Neuronal stem cell (in vitro differentiated cells): ENCODE measurements at regions not wholly inside any gene's neighbourhood (a gene's known extent, or its start where the extent isn't known, plus 50 kb on each side); places are given as distances from the start of the nearest gene placed in this dataset.

ENCODE experiments used
- DNase-seq: peaks from one replicate; pipeline ENCODE4 v3.0.0-alpha.2; 2013; ENCODE audit warnings: low spot score
- H2AFZ ChIP-seq: one replicate; pipeline ENCODE4 v1.6.1; 2013; ENCODE audit warnings: mild to moderate bottlenecking, low read length, inconsistent platforms
- H2AK5ac ChIP-seq: 2 replicates; pipeline ENCODE4 v1.6.1; 2013; ENCODE audit warnings: low read depth, mild to moderate bottlenecking, inconsistent platforms, low read length, moderate library complexity, mixed read lengths
- H2BK120ac ChIP-seq: 2 replicates; pipeline ENCODE4 v1.6.1; 2013; ENCODE audit warnings: low read depth, mild to moderate bottlenecking, inconsistent platforms, low read length, moderate library complexity, mixed read lengths
- H2BK12ac ChIP-seq: one replicate; pipeline ENCODE4 v1.6.1; 2013; ENCODE audit warnings: low read length, inconsistent platforms
- H2BK15ac ChIP-seq: 2 replicates; pipeline ENCODE4 v1.6.1; 2013; ENCODE audit warnings: mild to moderate bottlenecking, low read length, inconsistent platforms, mixed read lengths
- H2BK5ac ChIP-seq: one replicate; pipeline ENCODE4 v1.6.1; 2013; ENCODE audit warnings: inconsistent platforms, mild to moderate bottlenecking, low read length, moderate library complexity
- H3K14ac ChIP-seq: one replicate; pipeline ENCODE4 v1.6.1; 2013; ENCODE audit warnings: low read length, inconsistent platforms
- H3K18ac ChIP-seq: 2 replicates; pipeline ENCODE4 v1.6.1; 2013; ENCODE audit warnings: low read length, inconsistent platforms
- H3K23ac ChIP-seq: 2 replicates; pipeline ENCODE4 v1.6.1; 2013; ENCODE audit warnings: low read depth, mild to moderate bottlenecking, mixed read lengths, low read length, inconsistent platforms; ENCODE audit not compliant: poor library complexity
- H3K27ac ChIP-seq: replicated peaks from 3 replicates; pipeline ENCODE4 v1.5.1; 2013; ENCODE audit warnings: low read length, inconsistent platforms
- H3K27me3 ChIP-seq, 3 experiments: 2 replicates each; pipeline ENCODE4 v1.6.1; 2013; ENCODE audit warnings: low read length in 3 of 3, mild to moderate bottlenecking in 2 of 3, inconsistent platforms in 1 of 3, low read depth in 1 of 3, mixed read lengths in 1 of 3, moderate library complexity in 1 of 3; ENCODE audit not compliant: control insufficient read depth in 3 of 3, insufficient read depth in 3 of 3
- H3K36me3 ChIP-seq, 2 donors: replicated peaks in 1 of 2; 2 replicates each; pipeline ENCODE4 v1.6.1; 2013; ENCODE audit warnings: low read length in 2 of 2; ENCODE audit not compliant: control insufficient read depth in 2 of 2, insufficient read depth in 2 of 2
- H3K4ac ChIP-seq: 2 replicates; pipeline ENCODE4 v1.6.1; 2013; ENCODE audit warnings: inconsistent platforms, mild to moderate bottlenecking, low read length, moderate library complexity
- H3K4me1 ChIP-seq, 2 donors: 1 replicate in 1 of 2; 2 replicates in 1 of 2; pipeline ENCODE4 v1.6.1; 2013; ENCODE audit warnings: low read length in 2 of 2, low read depth in 1 of 2; ENCODE audit not compliant: control insufficient read depth in 2 of 2, insufficient read depth in 1 of 2
- H3K4me2 ChIP-seq: one replicate; pipeline ENCODE4 v1.6.1; 2013; ENCODE audit warnings: mild to moderate bottlenecking, low read length, inconsistent platforms; ENCODE audit not compliant: insufficient read depth, poor library complexity, severe bottlenecking
- H3K4me3 ChIP-seq, 2 donors: 2 replicates each; pipeline ENCODE4 v1.5.1; 2013; ENCODE audit warnings: low read length in 2 of 2, mild to moderate bottlenecking in 2 of 2, inconsistent platforms in 1 of 2, moderate library complexity in 1 of 2
- H3K79me1 ChIP-seq: one replicate; pipeline ENCODE4 v1.6.1; 2013; ENCODE audit warnings: low read depth, mild to moderate bottlenecking, inconsistent platforms, low read length, moderate library complexity
- H3K9ac ChIP-seq: one replicate; pipeline ENCODE4 v1.6.1; 2013; ENCODE audit warnings: mild to moderate bottlenecking, low read depth, low read length, inconsistent platforms; ENCODE audit not compliant: poor library complexity
- H3K9me3 ChIP-seq, 2 donors: replicated peaks in 1 of 2; 2 replicates each; pipeline versions ENCODE3 to v1.6.1; 2013; ENCODE audit warnings: low read length in 2 of 2, mild to moderate bottlenecking in 2 of 2, inconsistent platforms in 1 of 2, low read depth in 1 of 2, mixed read lengths in 1 of 2, moderate library complexity in 1 of 2; ENCODE audit not compliant: control insufficient read depth in 2 of 2, insufficient read depth in 1 of 2
- H4K8ac ChIP-seq: one replicate; pipeline ENCODE4 v1.6.1; 2013; ENCODE audit warnings: low read depth, mild to moderate bottlenecking, inconsistent platforms, low read length, moderate library complexity
- H4K91ac ChIP-seq: one replicate; pipeline ENCODE4 v1.6.1; 2013; ENCODE audit warnings: low read length, low read depth, mild to moderate bottlenecking, inconsistent platforms; ENCODE audit not compliant: poor library complexity
- WGBS, 2 donors: extraction: QIAGEN DNeasy Blood & Tissue Kit; methylation state at CpG; one replicate each; pipeline ENCODE4 v1.1.7; 2013; ENCODE audit warnings: missing lambda C conversion rate in 2 of 2, mixed read lengths in 1 of 2; ENCODE audit not compliant: insufficient read length in 2 of 2, insufficient replicate concordance in 1 of 2; ENCODE audit errors: extremely low coverage in 2 of 2; 5-methylcytosine and 5-hydroxymethylcytosine counted together

DNA sequence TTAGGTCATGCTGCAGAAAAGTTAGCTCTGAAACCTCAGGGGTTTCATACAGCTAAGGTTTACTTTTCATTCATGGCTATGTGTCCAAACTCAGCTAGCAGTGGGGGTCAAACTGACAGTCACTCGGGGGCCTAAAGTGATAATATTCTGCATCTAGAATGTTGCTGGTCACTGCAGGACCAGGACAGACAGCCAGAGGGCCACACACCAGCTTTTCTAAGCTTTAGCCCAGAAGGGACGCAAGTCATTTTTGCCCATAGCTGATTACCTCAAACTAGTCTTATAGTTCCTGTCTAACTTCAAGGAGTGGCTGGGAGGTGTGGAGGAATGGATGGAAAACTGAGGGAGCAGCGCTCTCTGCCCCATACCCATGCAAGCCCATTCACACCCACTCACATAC is 163.0 kb upstream of the NLRP1 start:
- no peaks in the 10 kb centered on the region for H3K36me3 ChIP-seq
- H3K4me2 ChIP-seq: no peak overlapping the region
- H4K91ac ChIP-seq: no peak overlapping the region
- H3K9me3 ChIP-seq: no peaks in the 10 kb centered on the region
- H3K4me1 ChIP-seq: no peaks in the 10 kb centered on the region
- no peak overlapping the region for H3K4ac ChIP-seq
- no peaks in the 10 kb centered on the region for H3K79me1 ChIP-seq
- peak overlapping the region; percentile 44 for H3K14ac ChIP-seq
- no peak overlapping the region for H2BK120ac ChIP-seq
- no peak overlapping the region for H3K23ac ChIP-seq
- no peak overlapping the region for H3K27ac ChIP-seq
- H2BK12ac ChIP-seq: no peak overlapping the region
- no peak overlapping the region for H2BK5ac ChIP-seq
- no peak overlapping the region for H2BK15ac ChIP-seq
- no peak overlapping the region for H3K4me3 ChIP-seq
- H4K8ac ChIP-seq: no peak overlapping the region
- no peak for DNase-seq
- H2AK5ac ChIP-seq: no peak overlapping the region
- no peak overlapping the region for H3K18ac ChIP-seq
- WGBS, 2 donors: no CpG with 5 or more reads among the region's 3 CpGs
- no peak overlapping the region for H3K9ac ChIP-seq
- H2AFZ ChIP-seq: no peak overlapping the region
- peaks cover 0 to 5% (median 0%) of the 10 kb centered on the region in 3 experiments for H3K27me3 ChIP-seq

DNA sequence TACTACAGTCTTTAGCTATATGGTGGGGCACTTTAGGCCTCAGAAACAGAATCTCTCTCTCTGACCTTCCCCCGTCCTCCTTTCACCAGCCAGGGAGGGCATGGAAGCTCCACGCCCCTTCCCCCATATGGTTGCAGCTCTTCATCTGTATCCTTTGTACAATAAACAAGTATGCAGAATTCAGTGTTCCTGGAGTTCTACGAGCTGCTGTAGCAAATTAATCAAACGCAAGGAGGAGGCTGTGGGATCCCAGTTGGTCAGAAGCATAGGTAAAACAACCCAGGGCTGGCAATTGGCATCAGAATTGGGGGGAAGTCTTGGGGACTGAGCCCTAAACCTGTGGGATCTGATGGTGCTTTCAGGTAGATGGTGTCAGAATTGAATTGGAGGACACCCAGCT is 163.7 kb upstream of the NLRP1 start:
- H3K4me3 ChIP-seq: no peak overlapping the region
- no peak overlapping the region for H3K4ac ChIP-seq
- H3K27me3 ChIP-seq: peaks cover 0 to 3% (median 0%) of the 10 kb centered on the region in 3 experiments
- DNase-seq: no peak
- no peak overlapping the region for H3K4me2 ChIP-seq
- H3K79me1 ChIP-seq: no peaks in the 10 kb centered on the region
- peak overlapping the region; percentile 17 for H3K18ac ChIP-seq
- no peak overlapping the region for H2BK120ac ChIP-seq
- H2AFZ ChIP-seq: no peak overlapping the region
- no peak overlapping the region for H3K14ac ChIP-seq
- no peak overlapping the region for H2AK5ac ChIP-seq
- no peak overlapping the region for H2BK15ac ChIP-seq
- no peak overlapping the region for H3K9ac ChIP-seq
- no CpG with 5 or more reads among the region's 4 CpGs for WGBS, 2 donors
- no peak overlapping the region for H3K23ac ChIP-seq
- no peaks in the 10 kb centered on the region for H3K4me1 ChIP-seq
- H2BK5ac ChIP-seq: no peak overlapping the region
- no peak overlapping the region for H2BK12ac ChIP-seq
- no peaks in the 10 kb centered on the region for H3K36me3 ChIP-seq
- no peaks in the 10 kb centered on the region for H3K9me3 ChIP-seq
- H4K91ac ChIP-seq: no peak overlapping the region
- no peak overlapping the region for H3K27ac ChIP-seq
- H4K8ac ChIP-seq: no peak overlapping the region

DNA sequence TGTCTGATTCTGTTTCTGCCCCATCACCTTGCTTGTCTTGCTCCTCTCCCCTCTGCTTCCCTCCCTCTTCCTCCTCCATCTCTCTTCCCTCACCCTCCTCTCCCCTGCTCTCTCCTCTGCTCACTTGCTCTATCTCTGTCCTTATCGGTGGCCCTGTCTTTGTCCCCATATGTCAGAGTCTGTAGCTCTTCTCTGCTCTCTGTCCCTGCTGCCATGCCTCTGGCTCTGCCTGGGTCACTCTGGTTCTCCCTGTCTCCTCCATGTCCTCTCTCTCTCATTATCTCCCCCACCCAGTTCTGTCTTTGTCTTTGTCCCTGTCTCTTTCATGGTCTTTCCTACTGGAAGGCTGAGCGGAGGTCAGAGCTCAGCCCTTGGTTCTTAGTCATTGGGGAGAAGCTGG is 169.1 kb upstream of the NLRP1 start:
- Histone ChIP-seq H3K4me1 (no peaks in the 10 kb centered on the region), H3K4me3 (no peak overlapping the region), H2BK12ac (no peak overlapping the region), H3K36me3 (no peaks in the 10 kb centered on the region), H3K27me3 (peaks cover 0 to 10% (median 0%) of the 10 kb centered on the region in 3 experiments), H4K8ac (no peak overlapping the region), H3K27ac (no peak overlapping the region), H3K9ac (no peak overlapping the region), H4K91ac (no peak overlapping the region), H2AK5ac (no peak overlapping the region), H2AFZ (no peak overlapping the region), H3K9me3 (no peaks in the 10 kb centered on the region), H2BK120ac (no peak overlapping the region), H2BK15ac (no peak overlapping the region), H3K79me1 (no peaks in the 10 kb centered on the region), H3K4me2 (no peak overlapping the region), H2BK5ac (no peak overlapping the region), H3K23ac (no peak overlapping the region), H3K18ac (no peak overlapping the region), H3K14ac (no peak overlapping the region), H3K4ac (no peak overlapping the region)
- no CpG with 5 or more reads among the region's 2 CpGs for WGBS, 2 donors
- DNase-seq: no peak

DNA sequence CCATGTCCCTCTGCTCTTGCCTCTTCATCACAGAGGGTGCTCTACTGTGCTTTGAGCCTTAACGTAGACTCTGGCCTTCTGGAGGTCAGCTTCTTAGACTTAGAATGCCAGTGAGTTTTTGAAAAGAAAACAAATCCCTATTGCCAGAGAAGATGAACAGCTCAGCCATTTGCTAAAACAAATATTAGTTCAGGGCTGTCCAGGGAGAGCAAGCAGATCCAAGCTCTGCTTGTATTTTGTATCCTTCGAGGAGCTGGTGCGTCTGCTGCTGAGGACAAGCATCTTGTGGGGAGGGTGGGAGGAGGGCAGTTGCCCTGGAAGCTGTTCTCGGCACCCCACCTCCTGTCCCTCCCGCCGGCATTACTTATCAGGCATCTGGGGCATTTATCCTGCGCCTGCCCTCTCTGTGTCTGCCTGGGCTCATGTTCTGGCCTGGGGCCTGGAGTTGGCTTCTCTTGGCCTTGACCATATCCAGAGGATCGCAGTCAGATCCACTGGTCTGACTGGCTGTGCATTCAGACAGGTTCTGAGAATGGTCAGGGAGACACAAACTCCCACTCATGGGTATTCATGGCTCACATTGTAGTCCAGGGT is 173.1 kb upstream of the NLRP1 start:
- Histone ChIP-seq H3K79me1 (no peaks in the 10 kb centered on the region), H3K4me2 (no peak overlapping the region), H3K14ac (no peak overlapping the region), H3K27ac (no peak overlapping the region), H3K36me3 (no peaks in the 10 kb centered on the region), H3K4me1 (no peaks in the 10 kb centered on the region), H2AK5ac (no peak overlapping the region), H2BK5ac (no peak overlapping the region), H3K4ac (no peak overlapping the region), H3K4me3 (no peak overlapping the region), H2BK15ac (no peak overlapping the region), H4K91ac (no peak overlapping the region), H2BK12ac (no peak overlapping the region), H4K8ac (no peak overlapping the region), H3K9me3 (no peaks in the 10 kb centered on the region), H3K9ac (no peak overlapping the region), H3K23ac (no peak overlapping the region), H2AFZ (no peak overlapping the region), H3K18ac (peak overlapping the region; percentile 20), H3K27me3 (peaks cover 0 to 10% (median 0%) of the 10 kb centered on the region in 3 experiments), H2BK120ac (no peak overlapping the region)
- WGBS, 2 donors: no CpG with 5 or more reads among the region's 8 CpGs
- DNase-seq: no peak
